ENCODE measurements at regions not wholly inside any gene's neighbourhood (a gene's known extent, or its start where the extent isn't known, plus 50 kb on each side); places are given as distances from the start of the nearest gene placed in this dataset.

DNA sequence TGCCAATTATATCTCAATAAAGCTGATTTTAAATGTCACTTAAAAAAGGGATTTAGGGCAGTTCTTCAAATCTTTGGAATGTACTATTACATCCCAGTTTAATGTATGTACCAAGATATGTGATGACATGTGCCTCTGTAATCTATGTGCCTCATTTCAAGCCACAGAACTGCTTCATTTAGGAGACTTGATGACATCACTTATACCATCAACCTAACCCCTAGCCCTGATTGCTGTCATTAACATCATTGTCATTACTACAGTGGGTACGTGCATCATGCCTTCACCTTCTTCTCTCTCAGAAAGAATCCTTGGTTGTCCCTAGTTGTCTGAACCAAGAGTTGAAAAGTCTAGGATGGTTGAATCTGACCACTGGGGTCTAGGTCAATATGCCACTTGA is 134.3 kb upstream of the RAB11FIP2 start:
- TF ChIP-seq, protein P1, sequence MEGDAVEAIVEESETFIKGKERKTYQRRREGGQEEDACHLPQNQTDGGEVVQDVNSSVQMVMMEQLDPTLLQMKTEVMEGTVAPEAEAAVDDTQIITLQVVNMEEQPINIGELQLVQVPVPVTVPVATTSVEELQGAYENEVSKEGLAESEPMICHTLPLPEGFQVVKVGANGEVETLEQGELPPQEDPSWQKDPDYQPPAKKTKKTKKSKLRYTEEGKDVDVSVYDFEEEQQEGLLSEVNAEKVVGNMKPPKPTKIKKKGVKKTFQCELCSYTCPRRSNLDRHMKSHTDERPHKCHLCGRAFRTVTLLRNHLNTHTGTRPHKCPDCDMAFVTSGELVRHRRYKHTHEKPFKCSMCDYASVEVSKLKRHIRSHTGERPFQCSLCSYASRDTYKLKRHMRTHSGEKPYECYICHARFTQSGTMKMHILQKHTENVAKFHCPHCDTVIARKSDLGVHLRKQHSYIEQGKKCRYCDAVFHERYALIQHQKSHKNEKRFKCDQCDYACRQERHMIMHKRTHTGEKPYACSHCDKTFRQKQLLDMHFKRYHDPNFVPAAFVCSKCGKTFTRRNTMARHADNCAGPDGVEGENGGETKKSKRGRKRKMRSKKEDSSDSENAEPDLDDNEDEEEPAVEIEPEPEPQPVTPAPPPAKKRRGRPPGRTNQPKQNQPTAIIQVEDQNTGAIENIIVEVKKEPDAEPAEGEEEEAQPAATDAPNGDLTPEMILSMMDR (conservative IDR thresholded peaks at IDR 0.05; ENCODE audit: low read depth, low read length) = no peak
- TF ChIP-seq EZH2 (IDR thresholded peaks at IDR 0.05; ENCODE audit: low read length, unreplicated experiment) = no peak

Data from PC-3 (cell line).